A673 (cell line): ENCODE measurements at regions not wholly inside any gene's neighbourhood (a gene's known extent, or its start where the extent isn't known, plus 50 kb on each side); places are given as distances from the start of the nearest gene placed in this dataset.

Source experiments
- BruUV-seq: library from RNA; stranded (reverse); fragments of 400-500 nt; replicated peaks from 2 replicates; lab custom pipeline; 2021; lab: Mats Ljungman, UMichigan
- CTCF ChIA-PET: fragments of 300-600 bp; sonication (Branson Sonifier 250); formaldehyde crosslinking; loops from one replicate; lab custom pipeline; 2022; ENCODE audit warnings: antibody characterized with exemption; lab: Charles Lee
- POLR2A ChIA-PET: fragments of 300-600 bp; sonication (Branson Sonifier 250); formaldehyde crosslinking; loops from one replicate; lab custom pipeline; 2022; ENCODE audit warnings: antibody characterized with exemption; ENCODE audit not compliant: low non-redundant PET; lab: Charles Lee
- DNase-seq: peaks from one replicate; pipeline ENCODE4 v3.0.0-alpha.2; 2015; ENCODE audit warnings: low spot score
- H3K27ac ChIP-seq: fragments of 200-600 bp; sonication (generic); 2 replicates; pipeline ENCODE4 v1.5.1; 2016; ENCODE audit warnings: mixed run types, low read depth, mild to moderate bottlenecking, mixed read lengths, antibody characterized with exemption, low read length; ENCODE audit not compliant: poor library complexity, severe bottlenecking
- H3K27me3 ChIP-seq: fragments of 200-600 bp; sonication (generic); replicated peaks from 2 replicates; pipeline ENCODE4 v1.6.1; 2017; ENCODE audit warnings: mixed run types, low read depth, mild to moderate bottlenecking, mixed read lengths, antibody characterized with exemption, low read length; ENCODE audit not compliant: insufficient read depth, poor library complexity
- H3K36me3 ChIP-seq: fragments of 200-600 bp; sonication (generic); 2 replicates; pipeline ENCODE4 v1.6.1; 2016; ENCODE audit warnings: mixed run types, mild to moderate bottlenecking, mixed read lengths, antibody characterized with exemption, low read length; ENCODE audit not compliant: insufficient read depth, poor library complexity, severe bottlenecking
- H3K4me1 ChIP-seq: fragments of 200-600 bp; sonication (generic); 2 replicates; pipeline ENCODE4 v1.6.1; 2017; ENCODE audit warnings: mixed run types, mild to moderate bottlenecking, mixed read lengths, antibody characterized with exemption, low read length; ENCODE audit not compliant: insufficient read depth, poor library complexity, severe bottlenecking
- H3K4me3 ChIP-seq: fragments of 200-600 bp; sonication (generic); 2 replicates; pipeline ENCODE4 v1.5.1; 2016; ENCODE audit warnings: low read depth, mixed run types, mild to moderate bottlenecking, mixed read lengths, low read length; ENCODE audit not compliant: poor library complexity, severe bottlenecking
- H3K9me3 ChIP-seq: fragments of 200-600 bp; sonication (generic); 2 replicates; pipeline ENCODE4 v1.6.1; 2016; ENCODE audit warnings: mixed run types, low read depth, mild to moderate bottlenecking, mixed read lengths, antibody characterized with exemption, low read length; ENCODE audit not compliant: poor library complexity, severe bottlenecking
- CTCF ChIP-seq: fragments of 300-800, 200-600 bp; sonication (generic); conservative IDR thresholded peaks from 2 replicates; pipeline ENCODE4 v1.5.1; 2017; ENCODE audit warnings: low read depth, mild to moderate bottlenecking, antibody characterized with exemption, low read length, moderate library complexity, mixed read lengths
- EZH2 ChIP-seq: fragments of 200-600 bp; sonication (generic); IDR thresholded peaks from 2 replicates; pipeline ENCODE4 v1.6.1; 2017; ENCODE audit warnings: borderline replicate concordance, low read depth, mild to moderate bottlenecking, mixed read lengths, antibody characterized with exemption, low read length; ENCODE audit not compliant: poor library complexity, severe bottlenecking
- intact Hi-C: fragments of 100-400 bp; cut with micrococcal nuclease; formaldehyde crosslinking; loops from one replicate; pipeline ENCODE4 v1.10.0; 2022; ENCODE audit not compliant: unreplicated experiment

GRCh38 chr2:57617318-57617717, 429.3 kb upstream of the VRK2 start:
- H3K27me3 ChIP-seq, result peaks cover 2% of the 10 kb centered on the region
- H3K36me3 ChIP-seq, result no peaks in the 10 kb centered on the region
- TF ChIP-seq EZH2 (no peak), CTCF (no peak)
- POLR2A ChIA-PET, result no interaction called here
- intact Hi-C loops, result no loop called here
- BruUV-seq, result no TSS peak
- no peaks in the 10 kb centered on the region for H3K9me3 ChIP-seq
- CTCF ChIA-PET, result no interaction called here
- no peak for DNase-seq
- H3K27ac ChIP-seq, result no peak overlapping the region
- H3K4me3 ChIP-seq, result no peak overlapping the region
- H3K4me1 ChIP-seq, result no peaks in the 10 kb centered on the region

- TF ChIP-seq CTCF, result no peak
- no peak for TF ChIP-seq EZH2
- CTCF ChIA-PET, result no interaction called here
Measured at GRCh38 chr2:57621122-57621663, 425.4 kb upstream of the VRK2 start.

GRCh38 chr2:57622009-57622408, 424.6 kb upstream of the VRK2 start:
- DNase-seq, result no peak
- Histone ChIP-seq H3K4me3 (no peak overlapping the region), H3K9me3 (no peaks in the 10 kb centered on the region), H3K36me3 (no peaks in the 10 kb centered on the region), H3K27me3 (peaks cover 4% of the 10 kb centered on the region), H3K27ac (no peak overlapping the region), H3K4me1 (no peaks in the 10 kb centered on the region)
- no TSS peak for BruUV-seq
- CTCF ChIA-PET, result no interaction called here
- POLR2A ChIA-PET, result no interaction called here
- intact Hi-C loops, result no loop called here
- TF ChIP-seq CTCF (no peak), EZH2 (no peak)

More at GRCh38 chr2:57621122-57621663, 425.4 kb upstream of the VRK2 start:
- BruUV-seq, result no TSS peak
- H3K4me1 ChIP-seq, result no peaks in the 10 kb centered on the region
- H3K27me3 ChIP-seq, result peaks cover 4% of the 10 kb centered on the region
- no peak overlapping the region for H3K4me3 ChIP-seq
- no peaks in the 10 kb centered on the region for H3K36me3 ChIP-seq
- intact Hi-C loops, result no loop called here
- POLR2A ChIA-PET, result no interaction called here
- no peak overlapping the region for H3K27ac ChIP-seq
- DNase-seq, result no peak
- H3K9me3 ChIP-seq, result no peaks in the 10 kb centered on the region
